Midbrain (tissue), 1 donor: ENCODE measurements at regions not wholly inside any gene's neighbourhood (a gene's known extent, or its start where the extent isn't known, plus 50 kb on each side); places are given as distances from the start of the nearest gene placed in this dataset.
"Not testable (repeated sequence)": the region's sequence is repeated elsewhere in the genome, so short reads cannot be mapped to it uniquely, and the experiment has no call there.

Experiments
- DNase-seq: peaks from one replicate; lab custom pipeline; 2025; lab: John Stamatoyannopoulos, UW

DNA sequence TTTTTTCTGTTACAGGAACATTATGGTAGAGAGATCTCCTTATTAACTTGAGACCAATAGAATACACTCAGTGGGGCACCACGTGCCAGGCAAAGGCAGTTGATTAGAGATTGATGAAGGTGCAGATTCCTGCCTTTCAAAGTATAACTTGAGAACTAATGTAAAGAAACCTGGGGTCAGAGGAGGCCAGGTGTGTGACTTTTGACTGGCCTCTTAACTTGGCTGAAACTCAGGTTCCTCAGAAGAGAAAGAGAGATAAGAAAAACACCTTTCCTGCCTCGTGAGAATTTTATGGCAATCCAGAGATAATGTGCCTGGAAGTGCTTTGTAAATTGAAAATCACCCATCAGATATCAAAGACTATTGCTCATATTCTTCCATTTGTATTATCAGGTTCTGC is 110.7 kb upstream of the GZMB start:
- DNase-seq, result no peak

DNA sequence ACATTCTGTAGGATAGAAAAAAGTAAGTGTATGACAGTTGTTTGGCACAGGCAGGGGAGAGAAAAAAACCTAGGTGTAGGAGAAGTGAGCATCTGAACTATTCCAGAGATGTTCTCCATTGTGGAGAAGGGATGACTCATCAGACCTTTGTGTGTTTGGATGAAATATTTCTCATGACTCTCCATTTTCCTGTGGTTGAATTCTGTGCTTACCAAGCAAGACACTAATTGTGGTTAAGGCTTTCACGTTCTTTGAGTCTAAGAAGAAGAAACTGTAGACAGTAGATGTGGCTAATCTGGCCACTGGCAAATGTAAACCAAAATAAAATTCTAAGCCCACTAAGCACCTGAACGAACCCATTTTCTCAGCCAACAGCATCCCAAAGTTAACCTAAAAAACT is 107.9 kb upstream of the GZMB start:
- no peak for DNase-seq

DNA sequence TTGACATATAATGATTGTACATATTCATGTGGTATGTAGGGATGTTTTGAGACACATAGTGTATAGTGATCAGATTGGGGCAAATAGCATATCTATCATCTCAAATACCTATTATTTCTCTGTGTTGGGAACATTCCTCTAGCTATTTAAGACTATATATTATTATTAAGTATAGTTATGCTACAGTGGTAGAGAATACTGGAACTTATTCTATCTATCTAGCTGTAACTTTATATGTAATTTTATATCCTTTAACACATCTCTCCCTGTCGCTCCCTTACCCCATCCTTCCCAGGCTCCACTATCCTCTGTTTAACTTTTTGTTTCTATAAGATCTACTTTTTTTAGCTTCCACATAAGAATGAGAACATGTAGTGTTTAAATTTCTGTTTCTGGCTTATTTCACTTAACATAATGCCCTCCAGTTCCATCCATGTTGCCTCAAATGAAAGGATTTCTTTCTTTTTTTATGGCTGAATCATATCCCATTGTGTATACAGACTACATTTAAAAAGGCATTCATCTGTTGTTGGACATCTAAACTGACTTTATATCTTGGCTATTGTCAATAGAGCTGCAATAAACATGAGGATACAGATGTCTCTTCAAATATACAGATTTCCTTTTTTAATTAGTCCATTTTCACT is 102.1 kb upstream of the GZMB start:
- DNase-seq, result no peak

DNA sequence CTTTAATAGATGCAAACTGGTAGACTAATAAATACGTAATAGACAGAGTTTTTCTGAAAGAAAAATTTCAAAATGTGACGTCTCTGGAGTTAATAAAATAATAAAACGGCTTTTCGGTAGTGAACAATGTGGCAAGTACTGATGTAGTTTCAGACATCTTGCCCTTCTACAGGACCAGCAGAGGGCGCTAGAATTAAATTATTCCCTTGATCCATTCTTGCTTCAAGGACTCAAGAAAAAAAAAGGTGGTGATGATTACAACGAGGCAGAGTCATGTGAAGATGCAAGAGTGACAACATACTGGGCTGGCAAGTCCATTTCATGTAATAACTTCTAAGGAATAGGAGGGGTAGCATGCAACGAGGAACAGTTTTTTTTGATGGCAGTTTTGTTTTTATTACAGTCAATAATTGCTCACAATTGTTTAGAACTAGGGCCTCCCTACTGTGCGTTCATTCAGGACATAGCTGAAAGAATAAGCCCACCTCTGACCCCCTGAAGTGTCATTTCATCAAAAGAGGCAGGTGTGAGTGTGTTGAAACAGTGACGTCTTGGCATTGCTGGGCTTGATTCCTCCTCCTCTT is 101.0 kb upstream of the GZMB start:
- peak; percentile 80 for DNase-seq

DNA sequence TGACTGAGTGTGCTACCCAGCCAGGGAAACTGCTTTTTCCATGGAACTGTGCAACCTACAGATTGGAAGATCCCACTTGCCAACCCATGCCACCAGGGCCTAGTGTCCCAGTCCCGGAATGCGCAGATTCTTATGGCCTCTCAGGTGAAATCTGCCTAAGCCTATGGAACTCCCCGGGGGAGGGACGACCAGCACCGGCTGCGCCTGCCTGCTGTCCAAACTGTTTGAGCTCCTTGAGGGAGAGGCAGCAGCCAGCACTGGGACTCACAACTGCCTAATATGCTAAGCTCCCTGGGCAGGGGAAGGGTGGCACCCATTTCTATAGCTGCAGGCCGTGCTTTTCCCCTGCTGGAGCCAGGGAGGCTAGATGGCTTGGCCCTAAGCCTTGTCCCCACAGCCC is 92.5 kb upstream of the GZMB start:
- no peak for DNase-seq

DNA sequence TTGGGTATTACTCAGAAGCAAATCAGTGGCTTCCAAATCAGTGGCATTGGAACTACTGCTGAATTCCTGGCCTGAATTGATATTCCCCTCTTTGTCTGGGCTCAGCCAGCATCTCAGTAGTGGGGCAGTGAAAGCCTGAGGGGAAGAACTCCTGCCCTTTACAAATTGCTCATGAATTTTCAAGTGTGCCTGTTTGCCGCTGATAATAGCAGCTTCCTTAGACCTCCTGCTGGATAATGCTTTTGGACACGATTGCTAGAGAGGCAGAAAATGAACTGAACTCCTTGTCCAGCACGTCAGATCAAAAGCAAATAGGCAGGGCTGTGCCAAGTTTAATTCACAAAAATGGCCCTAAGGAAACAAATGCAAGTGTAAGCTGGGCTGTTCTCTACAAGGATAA is 91.3 kb upstream of the GZMB start:
- no peak for DNase-seq

DNA sequence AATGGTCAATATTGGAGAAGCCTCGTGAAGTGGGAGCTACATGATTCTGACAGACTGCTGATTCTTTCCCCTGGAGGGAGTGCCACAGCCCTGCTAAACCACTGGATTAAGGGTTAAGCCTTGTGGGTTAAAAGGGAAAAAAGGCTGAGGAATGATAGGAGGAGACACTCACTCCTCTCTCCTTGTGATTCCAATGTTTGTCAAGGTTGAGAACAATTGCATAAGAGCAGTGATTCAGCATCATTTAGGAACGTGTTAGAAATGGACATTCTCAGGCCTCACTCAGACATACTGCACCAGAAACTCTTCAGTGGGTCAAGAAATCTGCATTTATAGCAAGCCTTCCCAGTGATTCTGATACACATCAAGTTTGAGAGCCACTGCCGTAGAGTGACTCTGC is 87.8 kb upstream of the GZMB start:
- no peak for DNase-seq

DNA sequence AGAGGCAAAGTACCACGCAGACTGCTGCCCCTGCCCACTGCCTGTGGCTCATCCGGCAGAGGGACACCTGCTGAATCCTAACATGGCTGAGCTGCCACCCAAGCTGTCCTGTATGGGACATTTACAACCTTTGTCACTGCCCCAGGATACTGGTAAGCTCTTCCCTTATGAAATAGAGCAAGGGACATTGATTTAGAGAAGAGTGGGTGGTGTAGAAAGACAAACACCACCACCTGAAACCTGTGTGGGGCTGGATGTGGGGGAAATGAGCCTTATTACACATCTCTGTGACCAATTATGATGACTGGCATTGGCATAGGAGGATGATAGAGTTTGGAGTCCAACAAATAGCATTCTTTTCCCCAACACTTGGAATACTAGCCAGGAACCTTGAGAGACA is 81.2 kb upstream of the GZMB start:
- DNase-seq, result no peak

DNA sequence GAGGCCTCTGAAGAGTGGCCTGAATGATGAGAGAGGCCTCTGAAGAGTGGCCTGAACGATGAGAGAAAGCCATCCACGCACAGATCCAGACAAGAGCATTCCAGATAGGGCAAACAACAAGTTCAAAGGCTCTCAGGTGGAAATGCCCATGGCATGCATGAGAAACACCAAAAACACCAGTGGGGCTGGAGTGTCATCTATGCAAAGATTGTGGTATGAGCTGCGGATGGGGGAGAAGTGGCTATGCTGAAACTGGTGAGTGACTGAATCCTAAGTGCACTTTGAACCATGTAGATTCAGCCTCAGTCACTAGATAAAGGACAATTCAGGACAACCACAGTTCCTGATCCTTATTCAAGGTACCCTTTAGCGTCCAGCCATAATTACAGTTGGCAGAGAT is 79.4 kb upstream of the GZMB start:
- DNase-seq, result no peak

DNA sequence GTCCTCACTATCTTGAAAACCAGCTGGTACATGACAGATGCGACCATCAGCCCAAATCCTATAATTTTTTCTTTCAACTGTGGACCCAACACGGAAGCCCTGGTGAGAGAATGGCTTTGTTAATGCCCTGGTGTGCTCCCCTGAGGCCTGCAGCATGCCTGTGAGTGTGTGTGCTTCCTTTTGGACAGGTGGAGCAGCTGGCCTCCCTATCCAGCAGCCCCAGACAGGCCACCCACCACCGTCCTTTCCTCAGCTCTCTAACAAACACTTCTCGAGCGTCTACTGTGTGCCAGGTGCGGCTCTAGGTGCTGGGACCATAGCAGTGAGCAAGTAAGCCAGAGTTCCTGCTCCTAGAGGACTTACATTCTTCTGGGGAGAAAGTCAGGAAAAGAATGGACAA is 78.9 kb upstream of the GZMB start:
- no peak for DNase-seq

DNA sequence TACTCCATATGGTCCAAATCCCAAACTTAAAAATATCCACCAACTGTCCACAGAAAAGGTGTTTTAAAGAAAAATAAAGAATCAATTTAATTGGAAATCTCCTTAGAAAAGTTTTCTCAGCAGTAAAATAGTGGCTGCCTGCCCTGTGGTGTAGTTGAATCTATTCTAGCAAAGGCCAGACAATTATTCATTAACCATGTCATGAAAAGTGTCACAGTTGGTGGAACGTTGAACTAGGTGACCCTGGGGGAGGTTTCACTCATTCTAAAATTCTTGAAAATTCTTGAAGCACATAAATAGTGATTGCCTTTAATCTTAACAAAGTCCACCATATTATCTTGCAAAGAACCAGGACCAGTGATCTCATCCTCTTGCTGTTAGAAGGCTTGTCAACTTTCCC is 78.4 kb upstream of the GZMB start:
- DNase-seq, result no peak

DNA sequence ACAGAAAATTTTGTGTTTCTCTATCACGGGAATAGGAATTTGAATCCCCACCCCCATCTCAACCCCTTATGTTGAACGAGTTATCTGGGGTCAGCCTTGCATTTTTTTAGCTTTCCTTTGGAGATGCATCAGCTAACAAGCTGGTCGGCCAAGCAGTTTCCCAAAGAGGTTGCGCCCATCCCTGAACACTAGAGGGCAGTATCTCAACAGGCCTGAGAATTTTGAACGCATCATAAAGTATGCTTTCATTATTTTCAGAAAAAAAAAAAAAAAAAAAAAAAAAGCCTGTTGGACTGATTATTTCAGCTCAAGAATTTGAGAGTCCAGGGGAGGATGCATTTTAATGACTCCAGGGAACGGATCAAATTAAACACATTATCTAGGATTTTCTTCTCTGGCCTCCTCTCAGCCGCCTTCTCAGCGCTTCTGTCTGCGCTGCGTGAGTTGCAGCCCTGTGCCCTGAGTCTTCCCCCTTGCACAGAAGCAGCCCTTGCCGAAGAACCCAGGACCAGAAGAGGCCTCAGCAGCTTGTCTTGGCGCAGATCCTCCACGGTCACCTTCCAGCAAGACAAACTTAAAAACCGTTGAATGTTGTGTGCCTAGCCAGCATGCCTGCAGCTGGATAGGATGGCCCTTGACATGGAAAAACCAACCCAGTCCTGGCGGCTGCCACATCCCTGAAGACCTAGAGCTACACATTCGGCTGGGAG is 76.6 kb upstream of the GZMB start:
- peak; percentile 63 for DNase-seq

DNA sequence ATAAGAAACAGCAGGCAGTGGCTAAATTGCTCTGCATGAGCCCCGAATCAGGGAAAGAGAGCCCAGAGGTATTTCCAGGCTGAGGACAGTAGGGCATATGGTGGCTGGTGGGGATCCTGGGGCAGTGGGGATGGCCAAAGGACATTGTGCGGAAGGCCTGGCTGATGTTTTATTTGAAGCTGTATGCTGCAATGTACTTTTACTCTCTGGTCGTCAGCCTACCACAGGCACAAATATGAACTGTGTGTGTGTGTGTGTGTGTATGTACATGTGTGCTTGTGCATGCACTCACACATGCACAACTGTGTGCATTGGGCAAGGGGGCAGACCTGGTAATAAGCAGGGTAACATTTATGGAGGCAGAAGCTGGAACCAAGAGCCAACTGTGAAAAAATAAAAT is 74.7 kb upstream of the GZMB start:
- DNase-seq, result no peak

DNA sequence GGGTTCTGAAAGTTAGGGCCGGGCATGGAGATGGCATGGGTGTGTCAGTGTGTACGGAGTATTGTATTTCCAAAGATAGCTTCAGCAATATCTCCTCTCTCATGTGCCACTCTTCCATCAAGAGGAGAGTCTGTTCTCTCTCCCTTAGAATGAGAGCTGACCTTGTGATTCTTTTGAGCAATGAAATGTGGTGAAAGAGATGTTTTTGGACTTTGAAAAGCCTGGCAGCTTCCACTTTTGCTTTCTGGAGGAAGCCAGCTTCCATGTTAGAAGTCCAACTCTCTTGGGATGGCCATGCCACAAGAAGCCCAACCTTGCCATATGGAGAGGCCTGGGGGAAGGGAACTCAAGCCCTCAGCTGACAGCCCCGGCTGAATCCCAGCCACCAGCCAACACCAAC is 72.4 kb upstream of the GZMB start:
- DNase-seq, result no peak

DNA sequence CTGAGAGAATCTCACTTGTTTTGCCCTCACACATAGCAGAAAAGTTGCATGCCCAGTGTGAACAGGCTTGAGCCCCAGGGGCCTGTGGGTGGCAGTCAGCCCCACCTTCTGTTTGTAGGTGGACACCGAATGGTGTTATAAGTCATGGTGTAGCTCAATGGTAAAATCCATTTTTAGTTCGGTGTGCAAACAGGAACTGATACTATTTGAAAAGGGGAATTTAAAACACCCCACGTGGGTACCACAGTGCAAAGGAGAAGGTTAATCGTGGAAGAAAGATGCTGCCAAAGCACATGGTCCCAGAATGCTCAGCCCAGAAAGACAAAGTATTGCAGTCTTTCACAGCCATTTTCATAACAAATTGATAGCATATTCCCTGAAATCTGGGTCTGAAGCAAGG is 71.8 kb upstream of the GZMB start:
- peak; percentile 5 for DNase-seq

DNA sequence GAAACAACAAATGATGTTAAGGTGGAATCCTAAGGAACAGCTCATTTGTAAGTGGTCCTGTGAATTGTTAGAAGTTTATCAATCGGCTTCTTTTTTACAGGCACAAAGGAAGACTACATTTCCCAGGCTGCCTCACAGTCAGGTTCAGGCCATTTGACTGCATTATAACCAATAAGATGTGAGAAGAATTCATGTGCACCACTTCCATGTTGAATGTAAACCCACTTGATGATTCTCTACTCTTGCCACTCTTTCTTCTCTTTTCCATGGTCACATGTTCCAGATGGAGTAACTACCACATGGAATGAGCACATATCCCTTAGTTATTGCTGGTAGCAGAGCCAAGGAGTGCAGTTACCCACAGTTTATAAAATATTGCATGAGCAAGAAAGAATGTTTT is 67.1 kb upstream of the GZMB start:
- no peak for DNase-seq

DNA sequence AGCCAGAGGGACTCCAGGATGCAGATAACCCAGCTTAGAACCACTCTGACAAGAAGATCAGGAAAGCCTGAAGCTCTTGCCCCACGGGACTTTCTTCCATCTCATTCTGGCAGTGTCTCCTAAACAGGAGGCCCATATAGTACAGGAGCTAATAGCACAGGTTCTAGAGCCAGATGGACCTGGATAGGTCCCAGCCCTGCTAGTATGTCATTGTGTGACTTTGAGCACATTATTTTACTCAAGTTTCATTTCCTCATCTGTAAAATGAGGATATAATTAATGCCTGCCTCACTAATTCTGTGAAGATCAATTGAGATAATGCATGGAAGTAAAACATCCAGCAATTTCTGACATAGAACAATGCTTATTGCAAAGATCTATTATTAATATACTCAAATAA is 66.5 kb upstream of the GZMB start:
- DNase-seq, result no peak

DNA sequence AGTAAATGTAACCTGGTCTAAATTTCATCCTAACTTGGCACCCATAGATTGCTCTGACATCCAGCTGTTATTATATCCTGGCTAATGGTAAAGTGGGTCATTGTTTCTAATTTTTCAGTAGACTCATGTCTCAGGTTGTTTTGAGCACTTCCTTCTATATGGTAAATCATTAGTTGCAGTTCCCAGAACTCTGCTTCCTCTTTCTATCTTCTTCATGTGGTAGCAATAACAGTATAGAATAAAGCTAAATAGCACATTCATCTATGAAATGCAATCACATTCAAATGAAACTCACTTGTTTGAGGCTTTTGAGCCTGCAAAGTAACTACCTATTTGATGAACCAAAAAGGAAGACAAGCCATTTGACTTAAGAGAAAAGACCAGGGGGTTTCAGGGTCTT is 65.1 kb upstream of the GZMB start:
- DNase-seq, result no peak

DNA sequence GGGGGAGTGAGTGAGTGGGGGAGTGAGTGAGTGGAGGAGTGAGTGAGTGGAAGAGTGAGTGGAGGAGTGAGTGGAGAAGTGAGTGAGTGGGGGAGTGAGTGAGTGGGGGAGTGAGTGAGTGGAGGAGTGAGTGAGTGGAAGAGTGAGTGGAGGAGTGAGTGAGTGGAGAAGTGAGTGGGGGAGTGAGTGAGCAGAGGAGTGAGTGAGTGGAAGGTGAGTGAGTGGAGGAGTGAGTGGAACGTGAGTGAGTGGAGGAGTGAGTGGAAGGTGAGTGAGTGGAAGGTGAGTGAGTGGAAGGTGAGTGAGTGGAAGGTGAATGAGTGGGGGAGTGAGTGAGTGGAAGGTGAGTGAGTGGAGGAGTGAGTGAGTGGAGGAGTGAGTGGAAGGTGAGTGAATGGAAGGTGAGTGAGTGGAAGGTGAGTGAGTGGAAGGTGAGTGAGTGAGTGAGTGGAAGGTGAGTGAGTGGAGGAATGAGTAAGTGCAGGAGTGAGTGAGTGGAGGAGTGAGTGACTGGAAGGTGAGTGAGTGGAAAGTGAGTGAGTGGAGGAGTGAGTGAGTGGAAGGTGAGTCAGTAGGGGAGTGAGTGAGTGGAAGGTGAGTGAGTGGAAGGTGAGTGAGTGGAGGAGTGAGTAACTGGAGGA is 62.4 kb upstream of the GZMB start:
- DNase-seq, result not testable (repeated sequence)

DNA sequence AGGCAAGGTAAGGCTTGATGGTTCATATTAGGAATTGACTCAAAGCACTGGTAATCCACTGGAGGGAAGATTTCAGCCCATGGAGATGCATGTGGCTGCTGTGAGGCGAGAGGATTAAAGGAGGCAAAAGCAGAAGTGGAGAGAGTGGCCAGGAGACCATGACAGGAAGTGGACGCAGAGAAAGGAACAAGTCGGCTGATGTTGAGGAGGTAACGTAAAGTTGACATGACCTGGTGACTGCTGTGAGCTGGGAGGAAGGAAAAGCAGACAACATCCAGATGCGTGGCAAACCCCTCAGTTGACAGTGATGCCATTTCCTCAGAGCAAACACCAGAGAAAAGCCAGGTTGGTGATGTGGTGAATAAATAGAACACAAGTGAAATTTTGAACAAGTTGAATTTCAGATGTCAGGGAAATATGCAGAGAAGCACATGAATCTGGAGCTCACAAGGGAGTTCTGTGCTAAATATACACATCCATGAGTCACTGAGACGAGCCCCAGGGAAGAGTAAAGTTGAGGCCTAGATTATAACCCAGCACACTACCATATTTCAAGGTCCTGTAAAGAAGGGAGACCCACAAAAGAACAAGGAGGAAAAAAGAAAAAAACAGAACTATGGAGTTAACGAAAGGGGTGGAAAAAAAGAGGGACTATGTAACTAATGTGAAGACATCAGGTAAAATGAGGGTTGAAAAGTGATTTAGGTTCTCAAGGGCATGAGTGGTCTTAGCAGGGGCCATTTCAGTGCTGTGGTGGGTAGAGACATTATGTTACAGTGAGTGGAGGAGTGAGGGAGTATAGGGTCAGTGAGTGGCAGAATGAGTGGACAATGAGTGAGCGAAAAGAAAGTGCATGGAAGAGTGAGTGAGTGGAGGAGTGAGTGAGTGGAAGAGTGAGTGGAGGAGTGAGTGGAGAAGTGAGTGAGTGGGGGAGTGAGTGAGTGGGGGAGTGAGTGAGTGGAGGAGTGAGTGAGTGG is 61.6 kb upstream of the GZMB start:
- no peak for DNase-seq

DNA sequence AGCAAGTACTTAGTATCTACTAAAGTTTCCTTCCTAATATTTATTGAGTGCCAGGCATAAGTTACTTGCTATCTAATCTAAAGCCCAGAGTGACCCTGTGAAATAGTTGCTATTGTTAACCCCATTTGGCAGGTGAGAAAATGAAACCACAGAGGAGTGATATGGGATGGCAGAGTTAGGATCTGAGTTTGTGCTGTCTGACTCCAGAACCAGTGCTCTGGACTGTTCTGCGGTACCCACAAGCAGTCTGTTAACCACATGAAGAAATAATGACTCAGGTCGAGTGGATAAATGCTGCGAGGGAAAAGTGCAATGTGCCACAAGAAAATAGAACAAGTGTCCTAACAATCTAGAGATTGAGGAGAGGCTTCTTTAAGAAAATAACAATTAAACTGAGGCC is 60.7 kb upstream of the GZMB start:
- DNase-seq, result no peak

DNA sequence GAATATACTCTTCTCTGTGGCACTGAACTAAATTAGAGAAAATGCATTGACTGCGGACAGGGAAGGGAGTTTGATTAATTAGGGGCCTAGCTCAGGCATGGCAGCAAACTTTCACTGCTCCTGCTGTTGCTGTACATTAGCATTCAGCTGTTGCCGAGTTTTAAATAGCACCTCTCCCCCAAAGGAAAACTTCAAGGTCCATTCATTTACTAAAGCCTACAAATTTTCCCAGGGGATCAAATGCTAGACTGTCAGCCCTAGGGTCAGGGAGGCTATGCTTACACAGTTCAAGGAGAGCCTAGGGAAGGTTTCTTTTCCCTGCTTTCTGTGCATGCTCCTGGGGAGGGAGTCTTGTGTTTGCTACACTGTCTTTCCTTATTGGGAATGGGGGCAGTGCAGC is 60.0 kb upstream of the GZMB start:
- no peak for DNase-seq
